Erythroblast (primary cell): ENCODE measurements at regions not wholly inside any gene's neighbourhood (a gene's known extent, or its start where the extent isn't known, plus 50 kb on each side); places are given as distances from the start of the nearest gene placed in this dataset.

Source experiments
- GATA1 ChIP-seq: IDR thresholded peaks from 2 replicates; pipeline ENCODE4 v1.6.1; 2011; ENCODE audit warnings: low read depth, mild to moderate bottlenecking, control low read depth, low read length, moderate library complexity
- POLR2A ChIP-seq: IDR thresholded peaks from 2 replicates; pipeline ENCODE4 v1.6.1; 2011; ENCODE audit warnings: mild to moderate bottlenecking, low read length

DNA sequence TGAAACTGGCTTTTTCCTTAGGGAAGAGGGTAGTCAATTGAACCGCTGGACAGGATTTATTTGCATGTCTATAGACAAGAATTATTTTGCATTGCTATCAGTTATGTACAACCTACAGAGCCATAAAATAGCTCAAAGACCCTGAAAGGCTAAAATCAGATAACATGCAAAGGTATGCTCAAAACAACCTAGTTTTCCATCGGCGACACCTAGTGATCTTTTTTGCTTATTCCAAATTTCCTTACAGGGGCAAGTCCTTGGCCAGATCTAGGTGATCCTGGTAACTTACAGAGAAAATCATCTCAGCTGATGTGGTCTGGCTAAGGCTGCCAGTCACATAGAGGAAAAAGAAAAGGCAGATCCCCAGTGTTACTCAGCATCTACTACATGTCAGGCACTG lies 141.2 kb upstream of the RPL38 start:
- TF ChIP-seq POLR2A (no peak), GATA1 (no peak)
